GM21528 (cell line): ENCODE measurements at regions not wholly inside any gene's neighbourhood (a gene's known extent, or its start where the extent isn't known, plus 50 kb on each side); places are given as distances from the start of the nearest gene placed in this dataset.
"Not testable (repeated sequence)": the region's sequence is repeated elsewhere in the genome, so short reads cannot be mapped to it uniquely, and the experiment has no call there.

Source experiments
- ATAC-seq: cut with Tn5 transposase; IDR thresholded peaks from one replicate; pipeline ENCODE4 v1.9.1; 2021; ENCODE audit warnings: mild to moderate bottlenecking, moderate library complexity; ENCODE audit not compliant: unreplicated experiment, low FRiP score

GRCh38 chr2:38243186-38243880, 133.7 kb downstream of the ATL2 start:
- ATAC-seq: no peak

DNA sequence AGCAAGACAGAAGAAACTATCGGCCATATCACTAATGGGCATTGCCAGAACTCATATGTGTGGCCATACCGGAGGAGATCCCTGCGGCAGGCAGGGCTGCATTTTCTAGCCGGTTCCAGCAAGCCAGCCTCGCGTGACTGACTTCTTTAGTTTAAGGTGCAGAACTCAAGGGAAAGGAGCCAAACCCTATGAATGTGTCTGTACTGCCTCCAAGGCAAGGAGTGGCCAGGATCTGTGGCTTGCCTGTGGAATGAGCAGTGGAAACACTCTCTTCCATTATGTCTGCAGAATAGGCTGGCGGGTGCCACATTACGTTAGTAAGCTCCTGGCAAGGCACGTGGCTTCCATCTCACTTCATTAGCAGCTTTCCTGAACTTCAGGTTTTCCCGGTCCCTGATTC, 137.6 kb downstream of the ATL2 start:
- ATAC-seq: no peak

- ATAC-seq: not testable (repeated sequence)
Measured at GRCh38 chr2:38238705-38239104, 138.4 kb downstream of the ATL2 start.

GRCh38 chr2:38237311-38237710, 139.8 kb downstream of the ATL2 start:
- no peak for ATAC-seq

DNA sequence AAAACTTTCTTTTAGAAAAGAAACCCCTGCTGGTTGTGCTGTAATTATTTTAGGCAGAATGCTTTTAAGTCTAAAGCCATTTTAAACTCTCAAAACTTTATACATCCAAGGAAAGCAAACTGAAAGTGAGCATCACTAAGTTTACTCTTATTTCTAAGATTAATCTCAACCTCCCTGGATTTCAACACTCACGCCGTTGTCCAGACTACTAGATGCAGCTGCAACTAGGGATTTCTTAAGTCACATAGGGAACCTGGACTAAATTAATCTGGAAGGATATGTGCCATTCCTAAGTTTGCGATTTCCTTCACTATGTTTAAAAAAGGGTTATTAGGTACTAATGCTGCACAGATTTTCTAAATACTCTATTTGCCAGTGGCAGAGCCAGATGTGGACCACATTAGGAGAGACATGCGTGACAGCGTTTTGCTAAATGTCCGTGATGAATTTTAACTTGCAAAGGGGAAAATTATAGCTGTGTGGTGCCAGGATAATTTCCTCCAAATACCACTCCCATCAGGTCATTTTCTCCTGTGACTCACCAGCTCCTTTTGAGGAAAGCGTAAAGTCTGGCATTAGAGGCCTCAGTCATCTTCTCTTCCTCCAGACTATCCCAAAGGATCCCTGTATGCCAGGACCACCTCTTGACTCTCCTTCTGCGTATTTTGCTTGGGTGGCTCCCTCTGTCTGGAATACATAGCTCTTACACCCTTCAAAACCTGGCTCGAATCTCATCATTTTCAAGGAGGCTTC, 143.7 kb downstream of the ATL2 start:
- no peak for ATAC-seq

DNA sequence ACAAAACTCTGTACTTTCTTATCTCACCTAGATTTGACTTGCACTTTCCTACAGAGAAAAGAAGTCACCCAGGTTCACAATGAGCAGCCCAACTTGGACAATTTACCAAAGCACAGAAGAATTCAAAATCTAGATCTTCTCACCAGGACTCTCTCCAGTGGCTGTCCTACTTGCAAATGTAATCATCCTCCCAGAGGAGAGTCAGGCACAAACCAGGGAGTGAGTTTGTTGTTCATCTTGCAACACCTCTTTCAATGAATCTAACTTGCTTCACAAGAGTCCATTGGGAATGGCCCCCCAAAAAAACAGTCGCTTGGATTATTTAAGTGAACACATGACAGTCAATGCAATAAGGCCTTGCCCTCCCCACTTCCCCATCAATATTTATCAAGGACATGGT, 144.6 kb downstream of the ATL2 start:
- no peak for ATAC-seq

- ATAC-seq: no peak
Measured at GRCh38 chr2:38230756-38231155, 146.3 kb downstream of the ATL2 start.

- ATAC-seq: no peak
Measured at GRCh38 chr2:38228753-38229152, 148.3 kb downstream of the ATL2 start.

DNA sequence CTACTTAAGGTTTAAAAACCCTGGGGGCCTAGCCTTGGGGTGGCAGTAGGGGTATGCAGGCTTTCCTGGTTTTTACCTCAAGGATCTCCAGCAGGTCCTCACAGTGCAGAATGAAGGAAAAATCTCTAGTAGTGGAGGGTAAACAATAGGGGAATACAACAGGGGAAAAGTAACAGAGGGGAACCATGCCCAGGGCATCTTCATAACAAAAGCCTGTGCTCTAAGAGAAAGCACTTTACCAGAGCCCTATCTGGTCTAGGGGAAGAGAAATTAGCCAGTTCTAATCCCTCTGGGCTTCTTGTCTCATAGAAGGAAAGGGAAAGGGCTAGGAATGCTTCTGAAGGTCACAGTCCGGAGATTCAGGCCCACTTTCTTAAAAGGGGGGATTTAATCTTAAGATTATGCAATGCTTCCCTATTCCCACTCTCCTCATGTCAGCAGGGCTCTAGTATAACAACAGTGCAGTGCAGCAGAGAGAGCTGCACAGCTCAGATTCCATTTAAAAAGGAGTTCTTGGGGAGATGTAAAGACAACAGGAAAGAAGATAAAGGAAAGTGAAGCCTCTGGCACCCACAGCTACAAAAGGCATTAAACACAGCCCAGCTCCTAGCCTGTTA, 149.0 kb upstream of the CYP1B1 start:
- ATAC-seq: no peak

DNA sequence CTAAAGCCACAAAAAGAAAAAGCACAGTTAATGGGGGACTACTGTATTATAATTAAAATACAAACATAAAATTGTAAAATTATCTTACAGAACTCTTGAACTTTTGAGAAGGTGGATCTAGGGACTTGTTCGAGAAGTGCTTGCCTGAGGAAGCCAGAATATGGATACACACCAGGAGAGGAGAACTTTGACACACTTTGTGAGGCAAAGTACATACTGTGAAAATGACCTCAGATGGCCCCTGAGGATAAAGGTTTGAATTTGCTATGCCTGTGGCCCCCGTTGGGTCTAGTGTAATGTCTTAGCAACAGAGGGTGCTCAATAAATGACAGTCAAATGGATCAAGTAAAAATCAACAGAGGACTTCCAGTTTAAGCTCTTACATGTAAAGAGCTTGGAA, 148.2 kb upstream of the CYP1B1 start:
- ATAC-seq: no peak

DNA sequence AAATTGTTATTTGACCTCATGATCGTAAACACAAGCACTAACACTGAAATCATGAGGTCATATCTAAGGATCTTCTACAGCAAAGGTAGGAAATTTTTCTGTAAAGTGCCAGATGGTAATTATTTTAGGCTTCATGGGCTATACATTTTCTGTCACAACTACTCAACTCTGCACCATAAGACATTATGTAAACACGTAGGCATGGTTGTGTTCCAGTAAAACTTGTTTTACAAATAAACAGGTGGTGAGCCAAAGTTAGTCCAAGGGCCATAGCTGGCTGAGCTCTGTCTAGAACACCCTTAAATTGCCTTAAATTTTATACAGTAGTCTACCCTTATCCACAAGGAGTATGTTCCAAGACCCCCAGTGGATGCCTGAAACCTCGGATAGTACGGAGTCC, 147.3 kb upstream of the CYP1B1 start:
- ATAC-seq: no peak

DNA sequence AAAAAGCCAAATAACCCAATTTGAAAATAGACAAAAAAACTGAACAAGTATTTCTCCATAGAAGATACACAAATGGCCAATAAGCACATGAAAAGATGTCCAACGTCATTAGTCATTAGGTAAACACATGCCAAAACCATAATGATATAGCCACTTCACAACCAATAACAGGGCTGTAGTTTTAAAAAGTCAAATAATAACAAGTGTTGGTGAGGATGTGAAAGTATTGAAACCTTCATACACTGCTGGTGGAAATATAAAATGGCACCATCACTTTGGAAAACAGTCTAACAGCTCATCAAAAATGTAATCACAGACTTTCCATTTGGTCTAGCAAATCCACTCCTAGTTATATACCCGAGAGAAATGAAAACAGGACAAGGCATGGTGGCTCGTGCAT, 144.2 kb upstream of the CYP1B1 start:
- no peak for ATAC-seq

DNA sequence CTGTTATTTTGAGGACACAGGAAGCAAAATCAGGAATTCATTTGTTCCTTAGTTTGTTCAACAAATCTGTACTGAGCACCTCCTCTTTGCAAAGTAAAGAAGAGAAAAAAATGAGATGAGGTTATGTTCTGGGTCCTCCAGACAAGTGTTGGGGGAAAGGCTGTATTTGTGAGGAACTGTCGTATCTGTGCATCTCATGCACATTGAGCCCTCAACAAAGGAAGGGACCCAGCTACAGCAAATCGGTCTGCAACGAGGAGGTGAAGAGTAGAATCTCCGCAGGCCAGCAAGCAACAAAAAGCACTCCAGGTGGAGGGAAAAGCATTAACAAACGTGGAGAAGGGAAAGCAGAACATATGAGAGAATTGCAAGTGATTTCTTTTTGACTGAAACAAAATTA, 143.0 kb upstream of the CYP1B1 start:
- ATAC-seq: no peak

GRCh38 chr2:38218591-38218991, 142.6 kb upstream of the CYP1B1 start:
- ATAC-seq: no peak

DNA sequence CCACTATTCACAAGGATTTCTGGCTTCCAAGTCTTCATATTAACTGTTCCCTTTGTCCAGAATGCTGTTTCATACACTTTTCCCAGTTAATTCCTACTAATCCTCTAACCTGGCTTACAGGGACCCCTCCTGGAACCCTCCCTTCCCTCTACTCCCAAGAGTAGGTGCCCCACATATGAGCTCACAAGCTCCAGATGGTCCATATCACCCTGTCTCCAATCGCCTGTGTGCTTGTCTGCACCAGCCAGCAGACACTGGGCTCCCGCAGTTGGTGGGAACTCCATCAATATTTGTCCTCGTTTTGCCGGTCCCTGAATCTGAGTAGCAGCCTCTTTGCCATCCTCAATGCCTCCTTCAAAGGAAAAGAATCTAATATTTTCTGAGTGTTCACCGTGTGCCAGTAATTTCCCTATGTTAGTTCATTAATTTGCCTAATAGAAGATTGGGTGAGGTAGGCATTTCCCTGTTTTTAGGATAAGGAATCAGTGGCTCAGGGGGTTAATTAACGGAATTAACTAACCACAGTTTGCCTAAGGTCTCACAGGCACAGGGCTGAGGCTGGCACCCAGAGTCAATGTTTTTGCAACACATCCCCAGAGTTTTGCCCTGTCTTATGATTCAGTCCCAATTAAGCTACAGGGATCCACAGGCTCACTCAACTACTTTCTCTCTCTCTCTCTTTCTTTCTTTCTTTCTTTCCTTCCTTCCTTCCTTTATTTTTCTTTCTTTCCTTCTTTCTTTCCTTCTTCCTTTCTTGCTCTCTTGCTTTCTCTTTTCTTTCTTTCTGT, 141.6 kb upstream of the CYP1B1 start:
- ATAC-seq: no peak

GRCh38 chr2:38216886-38217285, 140.9 kb upstream of the CYP1B1 start:
- ATAC-seq: no peak

- ATAC-seq: no peak
Measured at GRCh38 chr2:38215993-38216392, 140.0 kb upstream of the CYP1B1 start.

- no peak for ATAC-seq
Measured at GRCh38 chr2:38215522-38215921, 139.6 kb upstream of the CYP1B1 start.

GRCh38 chr2:38214209-38214717, 138.3 kb upstream of the CYP1B1 start:
- ATAC-seq: no peak

- ATAC-seq: no peak
Measured at GRCh38 chr2:38213619-38214167, 137.7 kb upstream of the CYP1B1 start.
